Liver (tissue), 8 donors: ENCODE measurements at regions not wholly inside any gene's neighbourhood (a gene's known extent, or its start where the extent isn't known, plus 50 kb on each side); places are given as distances from the start of the nearest gene placed in this dataset.

ENCODE experiments used
- DNase-seq: peaks from one replicate; pipeline ENCODE4 v3.0.0-alpha.2; 2017; ENCODE audit warnings: low spot score
- H3K27ac ChIP-seq, 2 donors: one replicate each; pipeline ENCODE4 v1.7.0; 2013; ENCODE audit warnings: inconsistent platforms in 2 of 2, low read length in 2 of 2, control low read depth in 1 of 2, low read depth in 1 of 2, mild to moderate bottlenecking in 1 of 2
- H3K27me3 ChIP-seq, 4 donors: one replicate each; pipeline versions ENCODE4 v1.6.1 to v1.7.0; 2013; ENCODE audit warnings: low read length in 3 of 4, inconsistent platforms in 1 of 4, mild to moderate bottlenecking in 1 of 4, moderate library complexity in 1 of 4; ENCODE audit not compliant: control insufficient read depth in 4 of 4, insufficient read depth in 4 of 4
- H3K36me3 ChIP-seq, 4 donors: one replicate each; pipeline versions ENCODE4 v1.6.1 to v1.7.0; 2013; ENCODE audit warnings: low read length in 3 of 4, mild to moderate bottlenecking in 3 of 4, low read depth in 1 of 4, moderate library complexity in 1 of 4; ENCODE audit not compliant: control insufficient read depth in 4 of 4, insufficient read depth in 3 of 4
- H3K4me1 ChIP-seq, 4 donors: one replicate each; pipeline versions ENCODE4 v1.6.1 to v1.7.0; 2013; ENCODE audit warnings: low read length in 3 of 4, mild to moderate bottlenecking in 3 of 4, moderate library complexity in 1 of 4; ENCODE audit not compliant: control insufficient read depth in 4 of 4, insufficient read depth in 4 of 4
- H3K4me3 ChIP-seq, 3 donors: one replicate each; pipeline versions ENCODE4 v1.6.1 to v1.7.0; 2013; ENCODE audit warnings: low read length in 3 of 3, control low read depth in 1 of 3, low read depth in 1 of 3, mild to moderate bottlenecking in 1 of 3
- H3K9ac ChIP-seq, 2 donors: one replicate each; pipeline ENCODE4 v1.7.0; 2013; ENCODE audit warnings: low read length in 2 of 2, mild to moderate bottlenecking in 2 of 2, moderate library complexity in 2 of 2, control low read depth in 1 of 2, low read depth in 1 of 2
- H3K9me3 ChIP-seq, 4 donors: one replicate each; pipeline versions ENCODE4 v1.6.1 to v1.7.0; 2013; ENCODE audit warnings: low read length in 3 of 4; ENCODE audit not compliant: control insufficient read depth in 4 of 4
- ATF3 ChIP-seq: IDR thresholded peaks from 2 replicates; pipeline ENCODE4 v1.6.1; 2016; ENCODE audit warnings: antibody characterized with exemption
- CTCF ChIP-seq: fragments of 150-350 bp; IDR thresholded peaks from 2 replicates; pipeline ENCODE4 v1.5.1; 2017; ENCODE audit warnings: improper control_type of control experiment, low read depth, low read length; ENCODE audit not compliant: missing input control
- FOXA1 ChIP-seq: IDR thresholded peaks from 2 replicates; pipeline ENCODE4 v1.6.1; 2016; ENCODE audit warnings: antibody characterized with exemption
- FOXA2 ChIP-seq: IDR thresholded peaks from 2 replicates; pipeline ENCODE4 v1.6.1; 2016; ENCODE audit warnings: antibody characterized with exemption
- GABPA ChIP-seq, 2 donors: IDR thresholded peaks in 1 of 2; conservative IDR thresholded peaks in 1 of 2; 2 replicates each; pipeline ENCODE4 v1.6.1; 2016; ENCODE audit warnings: antibody characterized with exemption in 2 of 2, mild to moderate bottlenecking in 1 of 2, moderate library complexity in 1 of 2
- HNF4A ChIP-seq, 2 donors: conservative IDR thresholded peaks; 2 replicates each; pipeline ENCODE4 v1.6.1; 2016; ENCODE audit warnings: antibody characterized with exemption in 2 of 2, mild to moderate bottlenecking in 2 of 2
- HNF4G ChIP-seq: IDR thresholded peaks from 2 replicates; pipeline ENCODE4 v1.6.1; 2016; ENCODE audit warnings: antibody characterized with exemption
- JUND ChIP-seq, 2 donors: IDR thresholded peaks; 2 replicates each; pipeline ENCODE4 v1.6.1; 2016; ENCODE audit warnings: antibody characterized with exemption in 2 of 2
- MAX ChIP-seq: IDR thresholded peaks from 2 replicates; pipeline ENCODE4 v1.6.1; 2016; ENCODE audit warnings: antibody characterized with exemption
- NR2F2 ChIP-seq: IDR thresholded peaks from 2 replicates; pipeline ENCODE4 v1.6.1; 2016; ENCODE audit warnings: antibody characterized with exemption
- RAD21 ChIP-seq, 2 donors: IDR thresholded peaks; 2 replicates each; pipeline ENCODE4 v1.6.1; 2016; ENCODE audit warnings: antibody characterized with exemption in 2 of 2, mild to moderate bottlenecking in 2 of 2
- RXRA ChIP-seq, 2 donors: IDR thresholded peaks; 2 replicates each; pipeline ENCODE4 v1.6.1; 2017 to 2018; ENCODE audit warnings: antibody characterized with exemption in 2 of 2, mild to moderate bottlenecking in 1 of 2
- SP1 ChIP-seq: IDR thresholded peaks from 2 replicates; pipeline ENCODE4 v1.6.1; 2018; ENCODE audit warnings: antibody characterized with exemption, mild to moderate bottlenecking
- TAF1 ChIP-seq: conservative IDR thresholded peaks from 2 replicates; pipeline ENCODE4 v1.6.1; 2016; ENCODE audit warnings: antibody characterized with exemption, mild to moderate bottlenecking
- YY1 ChIP-seq: IDR thresholded peaks from 2 replicates; pipeline ENCODE4 v1.6.1; 2016; ENCODE audit warnings: antibody characterized with exemption, mild to moderate bottlenecking
- WGBS: extraction: QIAGEN DNeasy Blood & Tissue Kit; methylation state at CpG from one replicate; pipeline ENCODE4 v1.1.7; 2013; 5-methylcytosine and 5-hydroxymethylcytosine counted together
- TF ChIP-seq, protein P1 (sequence below): IDR thresholded peaks from 2 replicates; pipeline ENCODE4 v1.6.1; 2016; ENCODE audit warnings: antibody characterized with exemption, mild to moderate bottlenecking
- TF ChIP-seq, protein P2 (sequence below): IDR thresholded peaks from 2 replicates; pipeline ENCODE4 v1.6.1; 2016; ENCODE audit warnings: antibody characterized with exemption
- donor health status: healthy.
- donor health status: healthy.
- donor health status: healthy.
- donor health status: healthy.
- donor health status: healthy.

DNA sequence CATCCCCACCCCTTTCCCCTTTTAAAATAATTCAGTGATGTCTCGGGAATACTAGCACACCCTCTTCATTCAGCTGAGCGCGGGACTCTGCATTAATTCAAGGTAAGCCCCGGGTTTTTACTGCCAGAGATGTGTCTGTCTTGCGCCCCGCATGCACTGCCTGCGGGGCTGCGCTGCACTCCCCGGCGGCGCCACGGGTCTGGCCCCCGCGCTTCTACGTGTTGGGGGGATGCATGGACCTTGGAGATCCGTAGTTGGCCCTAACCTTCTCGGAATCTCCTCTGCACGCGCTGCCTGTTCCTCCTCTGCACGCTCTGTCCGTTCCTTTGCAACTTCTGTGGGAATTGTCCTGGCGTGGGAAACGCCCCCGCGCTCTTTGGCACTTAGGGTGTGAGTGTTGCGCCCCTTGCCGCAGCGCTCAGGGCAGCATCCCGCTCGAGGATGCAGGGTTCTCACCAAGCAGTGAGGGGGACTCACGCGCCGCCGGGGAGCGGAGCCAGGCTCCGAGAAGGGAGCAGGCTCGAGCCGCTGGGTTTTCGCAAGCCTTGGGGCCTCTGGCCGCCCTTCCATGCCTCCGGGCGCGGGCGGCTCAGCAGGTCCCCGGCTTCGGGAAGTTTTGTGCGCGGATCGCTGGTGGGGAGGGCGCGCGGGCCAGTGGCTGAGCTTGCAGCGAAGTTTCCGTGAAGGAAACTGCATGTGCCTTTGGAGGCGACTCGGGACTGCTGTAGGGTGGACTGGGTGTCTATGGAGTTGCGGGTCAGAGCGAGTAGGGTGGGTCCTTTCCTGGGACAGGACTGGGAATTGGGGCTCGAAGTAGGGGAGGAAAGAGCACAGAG is 165.1 kb upstream of the CACNA1E start:
- Histone ChIP-seq H3K9ac (no peak overlapping the region), H3K4me3 (no peak overlapping the region), H3K36me3 (no peaks in the 10 kb centered on the region), H3K4me1 (peaks cover 0 to 10% (median 2%) of the 10 kb centered on the region in 4 donors), H3K27ac (no peak overlapping the region), H3K9me3 (no peaks in the 10 kb centered on the region), H3K27me3 (peaks cover 3 to 37% (median 7%) of the 10 kb centered on the region in 4 donors)
- TF ChIP-seq RXRA (IDR thresholded peaks at IDR 0.05) (no peak), FOXA1 (no peak), FOXA2 (no peak), JUND (IDR thresholded peaks at IDR 0.05) (no peak), CTCF (no peak), ATF3 (no peak), HNF4A (conservative IDR thresholded peaks at IDR 0.05) (no peak), YY1 (no peak), HNF4G (no peak), GABPA (IDR thresholded peaks at IDR 0.05 in 1 of 2, conservative IDR thresholded peaks at IDR 0.05 in 1 of 2) (no peak), SP1 (no peak), RAD21 (IDR thresholded peaks at IDR 0.05) (no peak), TAF1 (no peak), MAX (no peak), NR2F2 (no peak)
- TF ChIP-seq, protein P1, sequence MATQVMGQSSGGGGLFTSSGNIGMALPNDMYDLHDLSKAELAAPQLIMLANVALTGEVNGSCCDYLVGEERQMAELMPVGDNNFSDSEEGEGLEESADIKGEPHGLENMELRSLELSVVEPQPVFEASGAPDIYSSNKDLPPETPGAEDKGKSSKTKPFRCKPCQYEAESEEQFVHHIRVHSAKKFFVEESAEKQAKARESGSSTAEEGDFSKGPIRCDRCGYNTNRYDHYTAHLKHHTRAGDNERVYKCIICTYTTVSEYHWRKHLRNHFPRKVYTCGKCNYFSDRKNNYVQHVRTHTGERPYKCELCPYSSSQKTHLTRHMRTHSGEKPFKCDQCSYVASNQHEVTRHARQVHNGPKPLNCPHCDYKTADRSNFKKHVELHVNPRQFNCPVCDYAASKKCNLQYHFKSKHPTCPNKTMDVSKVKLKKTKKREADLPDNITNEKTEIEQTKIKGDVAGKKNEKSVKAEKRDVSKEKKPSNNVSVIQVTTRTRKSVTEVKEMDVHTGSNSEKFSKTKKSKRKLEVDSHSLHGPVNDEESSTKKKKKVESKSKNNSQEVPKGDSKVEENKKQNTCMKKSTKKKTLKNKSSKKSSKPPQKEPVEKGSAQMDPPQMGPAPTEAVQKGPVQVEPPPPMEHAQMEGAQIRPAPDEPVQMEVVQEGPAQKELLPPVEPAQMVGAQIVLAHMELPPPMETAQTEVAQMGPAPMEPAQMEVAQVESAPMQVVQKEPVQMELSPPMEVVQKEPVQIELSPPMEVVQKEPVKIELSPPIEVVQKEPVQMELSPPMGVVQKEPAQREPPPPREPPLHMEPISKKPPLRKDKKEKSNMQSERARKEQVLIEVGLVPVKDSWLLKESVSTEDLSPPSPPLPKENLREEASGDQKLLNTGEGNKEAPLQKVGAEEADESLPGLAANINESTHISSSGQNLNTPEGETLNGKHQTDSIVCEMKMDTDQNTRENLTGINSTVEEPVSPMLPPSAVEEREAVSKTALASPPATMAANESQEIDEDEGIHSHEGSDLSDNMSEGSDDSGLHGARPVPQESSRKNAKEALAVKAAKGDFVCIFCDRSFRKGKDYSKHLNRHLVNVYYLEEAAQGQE, result no peak
- TF ChIP-seq, protein P2, sequence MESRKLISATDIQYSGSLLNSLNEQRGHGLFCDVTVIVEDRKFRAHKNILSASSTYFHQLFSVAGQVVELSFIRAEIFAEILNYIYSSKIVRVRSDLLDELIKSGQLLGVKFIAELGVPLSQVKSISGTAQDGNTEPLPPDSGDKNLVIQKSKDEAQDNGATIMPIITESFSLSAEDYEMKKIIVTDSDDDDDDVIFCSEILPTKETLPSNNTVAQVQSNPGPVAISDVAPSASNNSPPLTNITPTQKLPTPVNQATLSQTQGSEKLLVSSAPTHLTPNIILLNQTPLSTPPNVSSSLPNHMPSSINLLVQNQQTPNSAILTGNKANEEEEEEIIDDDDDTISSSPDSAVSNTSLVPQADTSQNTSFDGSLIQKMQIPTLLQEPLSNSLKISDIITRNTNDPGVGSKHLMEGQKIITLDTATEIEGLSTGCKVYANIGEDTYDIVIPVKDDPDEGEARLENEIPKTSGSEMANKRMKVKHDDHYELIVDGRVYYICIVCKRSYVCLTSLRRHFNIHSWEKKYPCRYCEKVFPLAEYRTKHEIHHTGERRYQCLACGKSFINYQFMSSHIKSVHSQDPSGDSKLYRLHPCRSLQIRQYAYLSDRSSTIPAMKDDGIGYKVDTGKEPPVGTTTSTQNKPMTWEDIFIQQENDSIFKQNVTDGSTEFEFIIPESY, result no peak
- no peak for DNase-seq
- 3% methylated on average over 59 of the region's 59 CpGs for WGBS
